OCI-M1 (cell line): ENCODE measurements at regions not wholly inside any gene's neighbourhood (a gene's known extent, or its start where the extent isn't known, plus 50 kb on each side); places are given as distances from the start of the nearest gene placed in this dataset.

Experiments used
- DNase-seq: peaks from one replicate; lab custom pipeline; 2025; lab: John Stamatoyannopoulos, UW

DNA sequence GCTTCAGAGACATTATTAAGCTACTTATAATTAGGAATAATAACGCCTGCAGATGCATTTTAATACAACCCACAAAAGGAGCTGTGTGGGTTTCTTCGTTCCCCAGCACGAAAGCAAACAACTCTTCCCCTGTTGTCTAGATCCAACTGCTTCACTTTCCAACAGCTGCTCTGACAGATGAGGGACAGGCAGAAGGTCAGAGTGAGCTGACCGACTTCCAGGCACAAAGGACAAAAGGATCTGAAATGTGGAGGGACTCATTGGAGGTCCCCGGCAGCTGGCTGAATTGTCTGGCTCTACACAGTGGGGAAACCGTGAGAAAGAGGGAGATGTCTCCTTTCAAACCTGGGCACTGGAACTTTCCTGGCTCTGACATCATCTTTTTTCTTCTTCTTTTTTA lies 79.1 kb upstream of the ALDH1B1 start:
- DNase-seq = no peak

DNA sequence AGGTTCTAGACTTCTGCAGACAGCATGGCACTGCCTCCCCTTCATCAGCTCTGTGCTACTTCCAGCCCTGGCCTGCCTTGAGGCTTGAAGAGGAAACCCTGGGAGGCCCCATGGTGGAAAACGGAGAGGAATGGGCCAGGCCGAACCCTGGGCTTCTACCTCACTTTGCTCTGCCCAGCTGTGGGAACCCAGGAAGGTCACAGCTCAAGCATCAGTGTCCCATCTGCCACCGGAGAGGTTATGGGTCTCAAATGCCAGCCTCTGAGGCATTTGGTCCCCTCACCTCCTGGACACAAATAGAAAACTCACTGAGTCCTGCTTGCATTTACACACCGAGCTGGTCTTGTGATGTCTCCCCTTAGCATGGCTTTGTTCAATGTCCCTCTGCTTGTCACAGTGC lies 80.1 kb upstream of the ALDH1B1 start:
- DNase-seq = no peak

DNA sequence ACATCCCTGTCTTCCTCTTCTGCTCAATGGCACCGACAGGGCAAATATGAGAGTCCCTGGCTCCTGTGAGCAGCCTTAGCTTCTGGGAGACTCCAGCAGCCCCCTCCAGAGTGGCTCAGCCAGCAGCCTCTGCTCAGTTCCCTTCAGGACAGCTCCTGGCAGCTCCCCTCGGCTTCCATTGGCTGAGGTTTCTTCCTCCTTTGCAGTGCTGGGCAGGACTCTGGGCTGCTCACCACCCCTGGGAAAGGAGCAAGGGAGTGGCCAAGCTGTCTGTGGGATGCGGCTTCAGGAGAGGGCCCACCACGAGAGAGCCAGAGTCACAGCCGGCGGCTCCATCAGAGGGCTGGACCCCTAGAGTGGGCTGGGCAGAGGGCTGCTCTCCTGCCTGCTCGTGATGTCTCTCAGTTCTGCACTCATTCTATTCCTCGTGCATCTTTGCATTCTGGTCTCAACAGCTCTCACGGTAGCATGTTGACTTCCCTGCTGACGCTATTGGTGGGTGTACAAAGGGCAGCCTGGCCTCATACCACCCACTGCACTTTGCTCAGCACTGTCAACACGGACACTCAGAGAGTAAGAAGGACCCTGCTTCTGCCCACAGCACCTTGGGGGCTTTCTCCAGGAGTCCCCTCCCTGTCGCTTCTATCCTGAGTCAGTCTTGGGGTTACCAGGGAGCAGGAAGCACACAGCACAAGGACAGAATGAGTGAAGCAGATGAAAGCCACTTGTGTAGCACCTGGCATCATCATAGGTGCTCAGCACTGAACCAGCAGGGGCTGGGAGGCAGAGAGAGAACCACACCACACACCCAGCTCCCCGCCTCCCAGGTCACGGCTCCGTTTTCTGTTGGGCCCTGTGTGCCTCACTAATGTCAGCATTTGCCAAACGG lies 80.9 kb upstream of the ALDH1B1 start:
- no peak for DNase-seq

DNA sequence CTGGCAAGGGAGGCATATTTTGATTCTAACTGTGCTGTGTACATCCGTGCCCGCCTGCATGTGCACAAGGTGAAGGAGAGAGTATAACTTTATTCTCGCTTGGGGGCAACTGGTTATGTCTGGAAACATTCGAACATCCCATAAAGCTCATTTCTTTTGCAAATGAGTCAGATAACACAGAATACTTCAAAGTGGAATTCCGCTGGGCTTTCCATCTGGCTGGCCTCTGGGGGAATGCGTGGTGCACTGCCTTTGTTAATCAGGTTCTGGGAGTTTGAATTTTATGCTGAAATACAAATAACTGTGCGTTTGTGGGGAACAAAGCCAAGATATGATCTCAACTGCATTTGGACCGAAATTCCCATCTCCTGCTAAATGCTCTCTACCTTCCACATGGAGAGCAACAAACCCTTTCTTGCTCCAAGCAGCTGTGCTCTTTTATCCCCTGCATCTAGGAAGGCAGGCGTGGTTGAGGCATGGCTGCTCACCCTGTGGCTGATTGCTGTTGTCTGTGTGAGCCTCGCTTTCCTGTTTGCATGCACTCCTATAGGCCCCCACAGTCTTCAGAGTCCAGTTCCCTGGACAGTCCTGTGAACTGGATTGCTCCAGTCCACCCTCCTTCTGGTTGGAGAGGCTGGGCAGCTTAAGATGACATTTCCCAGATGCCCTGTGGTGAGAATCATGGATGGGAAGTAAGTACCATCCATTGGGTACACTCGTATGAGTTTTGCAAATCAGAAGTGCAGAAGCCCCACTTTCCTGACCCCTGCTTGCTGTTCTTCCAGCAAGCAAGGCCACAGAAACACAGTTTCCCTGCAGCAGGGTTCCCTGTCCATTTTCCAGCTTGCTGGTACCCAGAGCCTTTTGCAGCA lies 82.9 kb upstream of the ALDH1B1 start:
- no peak for DNase-seq

DNA sequence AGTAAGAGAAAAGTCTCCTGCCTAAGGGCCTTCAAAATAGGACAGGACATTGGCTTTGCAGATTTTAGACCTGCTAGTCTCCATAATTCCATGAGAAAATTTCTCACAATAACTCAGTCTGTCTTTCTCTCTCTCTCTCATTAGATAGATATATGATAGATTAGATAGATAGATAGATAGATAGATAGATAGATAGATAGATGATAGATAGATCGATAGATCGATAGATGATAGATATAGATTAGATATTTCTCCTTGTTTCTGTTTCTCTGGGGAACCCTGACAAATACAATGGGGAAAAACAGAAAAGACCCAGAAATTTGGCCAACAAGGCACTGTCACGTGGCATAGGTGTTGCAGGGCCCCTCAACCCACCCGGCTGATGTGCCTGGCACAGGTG lies 84.4 kb upstream of the ALDH1B1 start:
- DNase-seq = no peak

DNA sequence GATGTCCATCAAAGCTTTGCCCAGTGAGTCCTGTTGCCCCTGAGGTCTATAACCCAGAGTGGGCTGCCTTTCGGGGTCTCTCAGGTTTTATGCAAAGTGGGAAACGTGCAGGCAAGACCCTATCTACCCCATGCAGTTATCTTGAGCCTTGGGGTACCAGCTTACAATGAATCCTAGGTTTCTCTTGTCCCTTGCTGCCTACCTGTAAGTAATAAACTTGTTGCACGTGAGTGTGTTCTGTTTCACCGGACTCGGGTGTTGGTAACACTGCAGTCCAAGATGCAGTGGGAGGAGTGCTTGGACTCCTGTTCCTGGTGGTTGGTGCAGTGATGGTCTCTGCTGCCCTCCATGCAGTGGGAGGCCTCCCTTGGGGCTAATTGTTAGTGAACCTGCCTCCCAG lies 85.6 kb upstream of the ALDH1B1 start:
- no peak for DNase-seq

DNA sequence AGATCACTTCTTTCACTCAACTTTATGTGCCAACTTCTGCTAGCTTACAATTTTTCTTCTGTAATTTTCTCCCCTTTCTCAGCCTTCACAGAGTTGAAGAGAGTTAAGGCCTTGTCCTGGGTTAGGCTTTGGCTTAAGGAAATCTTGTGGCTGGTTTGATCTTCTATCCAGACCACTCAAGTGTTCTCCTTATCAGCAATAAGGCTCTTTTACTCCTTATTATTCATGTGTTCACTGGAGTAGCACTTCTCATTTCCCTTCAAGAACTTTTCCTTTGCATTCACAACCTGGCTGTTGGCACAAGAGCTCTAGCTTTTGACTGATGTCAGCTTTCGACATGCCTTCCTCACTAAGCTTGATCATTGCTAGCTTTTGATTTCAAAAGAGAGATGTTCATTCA lies 86.9 kb upstream of the ALDH1B1 start:
- no peak for DNase-seq

DNA sequence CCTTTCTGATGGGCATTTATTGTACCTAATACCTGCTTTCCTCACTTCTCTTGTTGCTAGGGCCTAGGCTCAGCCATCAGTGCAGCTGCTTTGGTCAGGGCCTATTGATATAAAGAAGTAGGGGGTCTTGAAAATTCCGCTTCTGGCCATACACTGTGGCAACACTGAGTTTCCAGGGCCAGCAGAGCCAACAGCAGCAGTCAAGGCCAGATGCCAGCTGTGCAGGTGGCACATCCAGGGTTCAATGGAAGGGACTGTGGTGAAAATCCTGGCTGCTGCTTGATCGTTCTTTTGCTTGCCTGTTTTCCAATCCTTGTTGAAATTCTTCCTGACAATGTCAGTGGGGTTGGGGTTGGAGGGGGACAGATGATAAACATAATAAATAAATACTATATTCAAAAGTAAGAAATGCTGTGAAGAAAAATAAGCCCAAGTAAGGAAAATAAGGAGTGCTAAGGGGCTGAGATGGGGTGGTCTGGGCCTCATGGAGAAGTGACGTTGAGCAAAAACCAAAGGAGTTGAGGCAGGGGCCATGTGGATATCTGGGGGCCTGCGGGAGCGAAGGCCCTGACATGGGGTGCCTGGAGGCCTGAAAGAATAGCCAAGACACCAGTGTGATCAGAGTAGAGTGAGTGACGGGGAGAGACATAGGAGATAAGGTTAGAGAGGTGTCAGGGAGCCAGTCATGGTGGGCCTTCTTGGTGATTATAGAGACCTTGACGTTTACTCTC lies 91.0 kb upstream of the ALDH1B1 start:
- no peak for DNase-seq

DNA sequence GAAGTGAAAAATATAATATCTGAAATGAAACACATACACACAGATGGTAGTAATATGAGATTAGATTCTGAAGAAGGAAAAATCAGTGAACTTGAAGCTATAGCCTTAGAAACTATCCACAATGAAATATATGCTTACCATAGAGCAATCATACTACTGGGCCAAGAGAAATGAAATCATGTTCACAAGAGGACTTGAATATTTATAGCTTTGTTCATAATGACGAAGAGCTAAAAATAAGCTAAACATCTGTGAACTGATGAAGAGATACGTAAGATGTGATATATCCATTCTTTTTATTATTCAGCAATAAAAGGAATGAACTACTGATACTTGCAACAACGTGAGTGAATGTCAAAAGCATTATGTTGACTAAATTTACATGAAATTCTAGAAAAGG lies 92.6 kb upstream of the ALDH1B1 start:
- DNase-seq = no peak

DNA sequence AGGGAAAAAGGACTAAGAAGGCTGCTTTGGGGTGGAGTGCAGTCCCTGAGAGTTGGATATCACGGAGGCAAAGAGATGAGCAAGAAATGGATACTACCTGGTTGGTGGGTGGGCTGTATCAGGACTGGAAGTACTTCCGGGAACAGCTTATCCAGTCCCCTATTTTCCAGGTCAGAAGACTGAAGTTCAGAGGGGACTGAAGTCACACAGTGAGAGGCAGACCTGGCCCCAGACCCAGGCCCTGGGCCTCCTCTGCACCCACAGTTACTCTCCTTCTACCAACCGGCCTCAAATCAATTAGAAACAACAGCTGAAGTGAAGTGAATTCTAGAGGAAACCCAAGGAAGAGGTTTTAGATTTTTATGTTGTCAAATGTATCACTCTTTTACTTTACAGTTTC lies 93.6 kb upstream of the ALDH1B1 start:
- DNase-seq = no peak

DNA sequence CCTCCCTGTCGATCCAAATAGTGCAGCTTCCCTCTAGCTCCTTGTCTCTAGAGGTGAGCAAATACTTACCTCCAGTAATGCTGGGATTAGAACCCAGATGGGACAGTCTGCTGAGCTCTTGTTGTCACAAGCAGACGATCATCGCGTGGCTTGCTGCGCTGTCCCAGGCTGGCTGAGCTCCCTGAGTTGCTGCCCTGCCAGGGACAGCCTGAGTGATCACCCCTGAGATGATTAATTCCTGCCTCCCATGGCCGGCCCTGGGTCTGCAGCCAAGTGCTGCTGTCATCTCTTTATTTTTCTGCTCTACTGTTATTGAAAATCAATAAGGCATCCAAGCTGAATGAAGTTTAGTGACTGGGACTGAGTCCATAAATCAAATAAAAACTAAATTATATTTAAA lies 94.0 kb upstream of the ALDH1B1 start:
- no peak for DNase-seq

DNA sequence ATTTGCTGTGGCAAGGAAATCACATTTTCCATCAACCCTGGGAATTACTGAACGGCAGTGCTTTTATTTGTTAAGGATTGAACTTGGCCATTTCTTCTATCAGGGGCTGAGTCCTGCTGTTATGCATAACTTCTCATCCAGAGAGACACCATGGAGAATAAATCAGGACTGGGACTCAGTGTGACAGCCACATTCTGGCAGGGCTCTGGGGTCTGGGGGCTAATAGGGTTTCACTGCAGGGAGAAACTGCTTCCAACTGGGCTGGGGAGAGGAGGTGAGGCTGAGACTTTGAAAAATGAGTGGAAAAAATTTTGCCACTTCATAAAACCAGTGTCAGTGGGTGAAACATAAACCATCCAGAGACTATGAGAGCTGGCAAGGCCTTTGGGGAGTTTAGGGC lies 95.7 kb upstream of the ALDH1B1 start:
- DNase-seq = no peak

DNA sequence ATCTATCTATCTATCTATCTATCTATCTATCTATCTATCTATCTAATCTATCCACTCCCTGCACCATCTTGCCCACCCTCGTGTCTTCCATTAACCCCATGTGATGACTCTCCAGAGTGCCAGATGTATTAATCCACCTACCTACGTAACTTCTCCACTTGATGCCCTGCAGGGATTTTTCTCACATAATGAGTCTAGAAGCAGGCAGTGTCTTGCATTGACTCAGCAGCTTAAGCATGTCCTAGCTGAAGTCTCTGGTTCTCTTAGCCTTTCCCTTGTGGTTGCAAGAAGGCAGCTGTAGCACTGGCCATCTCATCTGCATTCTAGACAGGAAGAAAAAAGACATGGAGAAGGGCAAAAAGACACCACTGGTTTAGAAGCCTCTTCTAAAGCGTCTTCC lies 96.7 kb upstream of the ALDH1B1 start:
- DNase-seq = no peak

DNA sequence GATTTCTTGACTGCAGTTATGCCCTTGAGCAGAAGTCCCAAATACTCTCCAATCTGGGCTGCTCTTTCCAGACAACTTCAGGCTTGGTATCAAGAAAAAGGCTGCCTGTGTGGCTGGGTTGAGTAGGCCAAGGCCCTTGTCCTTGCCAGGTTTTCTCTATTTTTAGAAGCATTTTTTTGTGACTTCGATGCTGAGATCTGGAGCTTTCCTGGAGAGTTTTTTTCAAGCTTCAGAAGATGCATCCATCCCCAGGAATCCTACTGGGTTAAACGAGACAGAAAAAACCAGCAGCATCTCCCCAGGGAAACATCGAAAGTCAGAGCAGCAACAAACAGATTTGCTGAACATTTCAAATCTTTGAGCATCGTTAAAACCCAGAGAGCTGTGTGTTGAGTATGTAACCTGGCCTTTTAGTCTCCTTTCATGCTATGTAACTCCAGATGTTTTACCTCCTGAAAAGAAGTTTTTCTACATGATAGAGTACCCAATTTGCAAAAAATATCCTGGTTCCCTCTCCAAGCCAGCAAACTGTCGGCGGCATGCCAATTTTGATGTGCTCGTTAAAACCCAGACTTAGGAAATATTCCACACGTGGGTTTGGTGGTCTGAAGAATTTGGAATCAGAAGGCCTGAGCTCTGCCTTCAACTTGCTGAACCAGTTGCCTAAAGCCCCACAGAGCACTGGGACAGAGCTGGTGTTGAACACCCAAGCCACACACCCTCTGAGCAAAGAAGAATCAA lies 98.1 kb upstream of the ALDH1B1 start:
- DNase-seq = no peak

DNA sequence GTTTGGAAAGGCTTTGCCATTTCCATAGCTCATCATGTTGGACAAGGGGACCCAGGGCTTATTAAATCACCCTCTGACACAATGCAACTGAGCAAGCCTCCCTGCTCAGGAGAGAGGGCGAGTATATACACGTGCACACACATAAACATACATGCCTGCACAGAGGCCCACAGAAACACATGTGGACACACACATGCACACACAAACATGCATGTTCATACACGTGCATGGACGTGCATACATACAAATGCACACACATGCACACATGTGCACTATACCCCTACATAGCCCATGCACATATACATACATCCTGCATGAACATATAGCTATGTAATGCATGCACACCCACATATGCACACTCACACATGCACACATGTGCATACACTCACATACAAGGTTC lies 99.5 kb upstream of the ALDH1B1 start:
- DNase-seq = no peak

DNA sequence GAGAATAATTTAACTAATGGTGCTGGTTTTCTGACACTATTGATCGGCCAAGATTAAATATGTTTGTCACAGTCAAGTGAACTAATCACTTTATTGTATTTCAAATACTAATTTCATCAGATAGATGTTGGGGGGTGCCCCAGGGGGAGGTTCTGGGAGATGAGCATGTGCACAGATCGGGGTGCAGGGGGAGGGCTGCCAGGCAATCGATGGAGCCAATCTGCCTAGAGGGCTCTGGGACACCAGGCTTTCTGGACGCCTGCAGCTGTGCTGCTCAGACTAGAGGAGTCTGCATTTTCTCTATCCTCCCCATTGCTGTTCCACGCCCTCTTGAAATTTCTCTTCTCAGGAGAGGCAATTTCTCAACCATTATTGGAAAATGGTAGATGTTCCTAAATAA lies 100.0 kb upstream of the ALDH1B1 start:
- DNase-seq = no peak

DNA sequence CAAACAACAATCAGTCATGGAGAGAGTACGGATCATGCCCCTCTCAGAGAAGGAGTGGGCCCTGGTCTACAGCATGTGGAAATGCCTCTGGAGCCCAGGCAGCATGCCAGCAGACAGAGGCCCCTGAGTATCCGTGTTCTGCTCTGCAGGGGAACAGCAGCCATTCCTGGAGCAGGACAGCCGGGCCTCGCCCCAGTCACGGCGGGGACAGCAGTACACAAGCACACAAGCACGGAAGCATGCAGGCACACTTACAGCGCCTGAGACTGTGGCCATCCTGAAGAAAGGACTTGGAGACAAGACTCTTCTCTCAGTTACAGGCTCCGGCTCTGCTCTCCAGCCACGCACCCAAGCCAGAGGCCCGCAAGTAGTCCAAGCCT lies 102.6 kb upstream of the ALDH1B1 start:
- DNase-seq = no peak

DNA sequence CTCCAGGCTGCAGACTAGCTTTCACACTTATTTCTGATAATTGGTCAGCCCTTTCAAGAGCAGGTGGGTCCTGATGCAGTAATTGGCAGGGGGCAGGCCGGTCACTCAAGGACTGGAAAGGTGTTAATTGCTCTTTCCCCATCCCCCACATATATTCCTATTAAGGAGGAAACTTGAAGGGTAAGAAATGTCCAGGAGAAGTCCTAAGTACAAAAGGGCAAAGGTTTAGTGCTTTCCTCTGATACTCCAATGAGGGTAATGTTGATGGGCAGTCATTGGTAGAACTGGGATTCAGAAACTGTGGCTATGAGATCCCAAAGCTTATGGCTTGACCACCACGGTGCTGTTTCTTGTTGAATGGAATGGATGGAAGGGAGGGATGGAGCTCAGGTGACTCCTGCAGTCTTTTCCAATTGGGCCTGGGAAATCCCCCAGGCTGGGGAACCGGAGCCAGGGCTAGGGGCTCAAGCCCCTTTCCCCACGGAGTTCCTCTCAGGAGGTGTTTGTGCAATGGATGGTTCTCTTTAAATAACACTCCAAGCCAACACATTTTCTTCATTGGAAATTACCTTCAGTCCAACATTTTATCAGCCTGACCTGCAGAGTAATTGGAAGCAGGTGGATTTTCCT lies 103.2 kb upstream of the ALDH1B1 start:
- DNase-seq = no peak

DNA sequence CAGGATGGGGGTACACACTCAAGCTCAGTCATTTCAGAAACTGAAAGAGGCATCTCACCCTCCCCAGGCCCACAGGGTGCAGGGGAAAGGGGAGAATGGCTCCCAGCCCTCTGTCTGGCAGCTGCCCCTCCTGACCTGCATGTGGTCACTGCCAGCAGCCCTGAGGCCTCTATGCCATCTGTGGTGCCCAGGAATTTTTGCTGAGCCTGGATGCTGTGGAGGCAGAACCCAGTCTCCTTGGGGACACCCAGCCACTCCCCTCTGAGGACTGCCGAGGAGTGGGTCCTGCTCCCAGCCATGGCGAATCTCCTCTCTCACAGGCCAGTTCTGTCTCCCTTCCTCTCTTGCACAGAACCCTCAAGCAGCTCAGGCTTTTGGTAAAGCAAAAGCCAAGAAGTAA lies 104.0 kb upstream of the ALDH1B1 start:
- no peak for DNase-seq

DNA sequence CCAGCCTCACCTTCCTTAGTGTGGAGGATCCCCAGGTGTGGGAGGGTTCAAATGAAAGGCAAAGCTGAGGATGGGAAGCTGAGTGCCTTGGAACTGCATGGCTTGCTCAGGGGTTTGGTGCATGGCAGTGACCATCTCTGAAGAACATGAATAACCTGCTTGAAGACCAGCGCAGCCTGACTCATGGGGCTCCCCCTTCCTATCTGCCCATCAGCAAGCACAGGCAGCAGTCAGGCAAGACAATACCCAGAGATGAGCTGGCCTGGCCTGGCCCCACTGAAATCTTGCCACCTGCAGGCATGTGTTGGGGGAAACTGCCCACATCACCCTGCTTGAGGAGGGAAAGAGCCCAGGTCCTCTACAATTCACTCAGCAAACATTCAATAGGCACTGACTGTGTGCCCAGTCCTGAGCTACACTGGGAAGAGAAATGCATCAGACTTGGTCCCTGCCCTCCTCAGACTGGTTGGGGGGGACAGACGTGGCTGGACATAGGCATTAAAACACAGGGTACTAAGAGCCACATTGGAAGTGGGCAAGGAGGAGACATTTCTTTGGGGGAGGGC lies 105.0 kb upstream of the ALDH1B1 start:
- no peak for DNase-seq

DNA sequence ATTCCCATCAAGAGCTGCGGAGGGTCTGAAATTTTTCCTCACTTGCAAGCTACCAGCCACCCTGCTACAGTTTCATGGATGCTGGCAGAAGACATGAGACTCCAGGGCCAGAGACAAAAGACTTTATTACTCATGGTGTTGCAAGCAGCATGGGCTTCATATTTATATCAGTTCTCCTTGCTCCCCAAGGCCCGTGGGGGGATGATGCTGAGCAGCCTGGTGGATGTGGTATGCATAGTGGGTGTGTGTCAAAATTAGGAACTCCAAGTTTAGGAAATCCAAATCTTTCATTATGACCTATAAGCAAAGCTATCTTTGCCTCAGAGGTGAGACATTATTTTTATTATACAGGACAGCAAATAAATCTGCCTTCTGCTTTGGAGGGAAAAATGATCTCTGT lies 105.7 kb upstream of the ALDH1B1 start:
- no peak for DNase-seq
